HCT116 (cell line): ENCODE measurements at regions not wholly inside any gene's neighbourhood (a gene's known extent, or its start where the extent isn't known, plus 50 kb on each side); places are given as distances from the start of the nearest gene placed in this dataset.

Source experiments
- ATAC-seq: fragments of 200-7000 bp; cut with Tn5 transposase; 2 replicates; pipeline ENCODE4 v1.9.1; 2020; ENCODE audit warnings: mild to moderate bottlenecking, moderate library complexity
- BruUV-seq: library from RNA; stranded (reverse); fragments of 400-500 nt; replicated peaks from 2 replicates; lab custom pipeline; 2021; lab: Mats Ljungman, UMichigan
- CTCF ChIA-PET: fragments of 300-600 bp; sonication (Branson Sonifier 250); formaldehyde crosslinking; loops from one replicate; lab custom pipeline; 2021; ENCODE audit warnings: antibody characterized with exemption; lab: Charles Lee
- POLR2A ChIA-PET: fragments of 300-600, 350-600 bp; sonication (Branson Sonifier 250); formaldehyde crosslinking; loops from one replicate; lab custom pipeline; 2021; ENCODE audit warnings: antibody characterized with exemption; lab: Charles Lee
- RAD21 ChIA-PET, 2 experiments: fragments of 300-600 bp; sonication (Branson Sonifier 250); formaldehyde crosslinking; loops; one replicate each; lab custom pipeline; 2023; ENCODE audit warnings: low total read pairs in 2 of 2; ENCODE audit not compliant: uncharacterized antibody in 2 of 2, unreplicated experiment in 2 of 2, low non-redundant PET in 1 of 2; lab: Charles Lee
- DNase-seq: peaks from one replicate; pipeline ENCODE4 v3.0.0-alpha.2; 2010; ENCODE audit warnings: low read depth, low spot score
- H2AFZ ChIP-seq: fragments of 200-600 bp; shearing (Covaris generic), sonication (generic); 2 replicates; pipeline ENCODE4 v1.6.1; 2017; ENCODE audit warnings: low read depth, mixed run types, mixed read lengths, antibody characterized with exemption, low read length; ENCODE audit not compliant: poor library complexity, severe bottlenecking
- H3K27ac ChIP-seq: 2 replicates; pipeline ENCODE4 v1.5.1; 2012; ENCODE audit warnings: low read depth, low read length
- H3K27me3 ChIP-seq: fragments of 200-600 bp; sonication (generic); 2 replicates; pipeline ENCODE4 v1.6.1; 2016; ENCODE audit warnings: mixed run types, low read length, mixed read lengths; ENCODE audit not compliant: insufficient read depth
- H3K36me3 ChIP-seq, 2 experiments: fragments of 200-500 bp in 1 of 2; fragments of 200-600 bp in 1 of 2; sonication (Bioruptor generic) in 1 of 2; sonication (generic) in 1 of 2; 2 replicates each; pipeline versions ENCODE4 v1.5.1 to v1.6.1; 2014 to 2016; ENCODE audit warnings: low read length in 2 of 2, inconsistent platforms in 1 of 2, mixed read lengths in 1 of 2, mixed run types in 1 of 2; ENCODE audit not compliant: insufficient read depth in 2 of 2, control insufficient read depth in 1 of 2
- H3K4me1 ChIP-seq, 2 experiments: fragments of 200-600 bp in 1 of 2; sonication (generic) in 1 of 2; 2 replicates each; pipeline versions ENCODE4 v1.5.1 to v1.6.1; 2012 to 2017; ENCODE audit warnings: low read length in 2 of 2, inconsistent platforms in 1 of 2, mild to moderate bottlenecking in 1 of 2, mixed read lengths in 1 of 2, mixed run types in 1 of 2, moderate library complexity in 1 of 2; ENCODE audit not compliant: insufficient read depth in 2 of 2, control insufficient read depth in 1 of 2
- H3K4me2 ChIP-seq: fragments of 200-600 bp; sonication (generic); 2 replicates; pipeline ENCODE4 v1.6.1; 2017; ENCODE audit warnings: mixed run types, low read length, mixed read lengths
- H3K4me3 ChIP-seq, 2 experiments: fragments of 200-600 bp in 1 of 2; sonication (generic) in 1 of 2; replicated peaks in 1 of 2; 2 replicates each; pipeline ENCODE4 v1.5.1; 2011 to 2016; ENCODE audit warnings: low read length in 2 of 2, control low read depth in 1 of 2, low read depth in 1 of 2, mild to moderate bottlenecking in 1 of 2, mixed read lengths in 1 of 2, mixed run types in 1 of 2
- H3K79me2 ChIP-seq: fragments of 200-600 bp; sonication (generic); 2 replicates; pipeline ENCODE4 v1.6.1; 2017; ENCODE audit warnings: mild to moderate bottlenecking, mixed run types, low read length, moderate library complexity, mixed read lengths; ENCODE audit not compliant: insufficient read depth
- H3K9ac ChIP-seq: fragments of 200-600 bp; sonication (generic); 2 replicates; pipeline ENCODE4 v1.6.1; 2016; ENCODE audit warnings: low read length, mixed read lengths
- H3K9me2 ChIP-seq: fragments of 200-600 bp; sonication (generic), shearing (Covaris generic); 2 replicates; pipeline ENCODE4 v1.6.1; 2017; ENCODE audit warnings: mixed run types, mild to moderate bottlenecking, moderate library complexity; ENCODE audit not compliant: insufficient read depth
- H3K9me3 ChIP-seq, 2 experiments: fragments of 200-500 bp in 1 of 2; fragments of 200-600 bp in 1 of 2; sonication (Bioruptor generic) in 1 of 2; sonication (generic) in 1 of 2; 2 replicates each; pipeline ENCODE4 v1.6.1; 2014 to 2017; ENCODE audit warnings: low read length in 2 of 2, mixed read lengths in 2 of 2, inconsistent platforms in 1 of 2, low read depth in 1 of 2, mild to moderate bottlenecking in 1 of 2, mixed run types in 1 of 2, moderate library complexity in 1 of 2; ENCODE audit not compliant: control insufficient read depth in 1 of 2, insufficient read depth in 1 of 2
- H4K20me1 ChIP-seq: fragments of 200-600 bp; sonication (generic), shearing (Covaris generic); 2 replicates; pipeline ENCODE4 v1.6.1; 2017; ENCODE audit warnings: mixed run types, mild to moderate bottlenecking, moderate library complexity; ENCODE audit not compliant: insufficient read depth
- CBX3 ChIP-seq: IDR thresholded peaks from 2 replicates; pipeline ENCODE4 v1.6.1; 2012; ENCODE audit warnings: low read depth
- CEBPB ChIP-seq: IDR thresholded peaks from 2 replicates; pipeline ENCODE4 v1.6.1; 2012; ENCODE audit warnings: low read depth
- EGR1 ChIP-seq: IDR thresholded peaks from 2 replicates; pipeline ENCODE4 v1.6.1; 2012; ENCODE audit warnings: low read depth
- EZH2phosphoT487 ChIP-seq: fragments of 200-600 bp; IDR thresholded peaks from 2 replicates; pipeline ENCODE4 v1.6.1; 2018; ENCODE audit warnings: antibody characterized with exemption, borderline replicate concordance
- FOSL1 ChIP-seq: IDR thresholded peaks from 2 replicates; pipeline ENCODE4 v1.6.1; 2012; ENCODE audit warnings: low read depth
- SIN3A ChIP-seq: IDR thresholded peaks from 2 replicates; pipeline ENCODE4 v1.6.1; 2012; ENCODE audit warnings: low read depth
- SP1 ChIP-seq: IDR thresholded peaks from 2 replicates; pipeline ENCODE4 v1.6.1; 2012; ENCODE audit warnings: low read depth
- TCF7L2 ChIP-seq: IDR thresholded peaks from 2 replicates; pipeline ENCODE4 v1.7.0; 2011; ENCODE audit warnings: borderline replicate concordance, inconsistent platforms; ENCODE audit not compliant: insufficient read depth, insufficient read length; ENCODE audit errors: extremely low read depth
- YY1 ChIP-seq: IDR thresholded peaks from 2 replicates; pipeline ENCODE4 v1.6.1; 2011; ENCODE audit warnings: low read length, low read depth, moderate library complexity, mild to moderate bottlenecking; ENCODE audit not compliant: insufficient replicate concordance; ENCODE audit errors: extremely low read depth
- ZBTB33 ChIP-seq: IDR thresholded peaks from 2 replicates; pipeline ENCODE4 v1.6.1; 2011; ENCODE audit warnings: mild to moderate bottlenecking, low read length, moderate library complexity; ENCODE audit not compliant: insufficient replicate concordance; ENCODE audit errors: extremely low read depth
- ZFX ChIP-seq: fragments of 450-650 bp; IDR thresholded peaks from 2 replicates; pipeline ENCODE4 v1.6.1; 2017
- ZNF274 ChIP-seq: fragments of 200-500 bp; sonication (Bioruptor generic); IDR thresholded peaks from 2 replicates; pipeline ENCODE4 v1.6.1; 2014; ENCODE audit warnings: mild to moderate bottlenecking, low read depth, low read length, inconsistent platforms
- intact Hi-C: fragments of 100-400 bp; cut with micrococcal nuclease; formaldehyde crosslinking; loops from 2 replicates; pipeline ENCODE4 v1.10.0; 2022
- TF ChIP-seq, protein P1 (sequence below): IDR thresholded peaks from 2 replicates; pipeline ENCODE4 v1.6.1; 2012; ENCODE audit warnings: low read depth
- TF ChIP-seq, protein P2 (sequence below): IDR thresholded peaks from 2 replicates; pipeline ENCODE4 v1.6.1; 2012

GRCh38 chr4:123858465-123858864 lies 461.9 kb downstream of the SPRY1 start:
- no peaks in the 10 kb centered on the region for H3K9me3 ChIP-seq
- ChIA-PET CTCF (no interaction called here), RAD21 (no interaction called here)
- H3K4me1 ChIP-seq = no peaks in the 10 kb centered on the region
- H3K27me3 ChIP-seq = no peaks in the 10 kb centered on the region
- no peaks in the 10 kb centered on the region for H3K79me2 ChIP-seq
- TF ChIP-seq, protein P1, sequence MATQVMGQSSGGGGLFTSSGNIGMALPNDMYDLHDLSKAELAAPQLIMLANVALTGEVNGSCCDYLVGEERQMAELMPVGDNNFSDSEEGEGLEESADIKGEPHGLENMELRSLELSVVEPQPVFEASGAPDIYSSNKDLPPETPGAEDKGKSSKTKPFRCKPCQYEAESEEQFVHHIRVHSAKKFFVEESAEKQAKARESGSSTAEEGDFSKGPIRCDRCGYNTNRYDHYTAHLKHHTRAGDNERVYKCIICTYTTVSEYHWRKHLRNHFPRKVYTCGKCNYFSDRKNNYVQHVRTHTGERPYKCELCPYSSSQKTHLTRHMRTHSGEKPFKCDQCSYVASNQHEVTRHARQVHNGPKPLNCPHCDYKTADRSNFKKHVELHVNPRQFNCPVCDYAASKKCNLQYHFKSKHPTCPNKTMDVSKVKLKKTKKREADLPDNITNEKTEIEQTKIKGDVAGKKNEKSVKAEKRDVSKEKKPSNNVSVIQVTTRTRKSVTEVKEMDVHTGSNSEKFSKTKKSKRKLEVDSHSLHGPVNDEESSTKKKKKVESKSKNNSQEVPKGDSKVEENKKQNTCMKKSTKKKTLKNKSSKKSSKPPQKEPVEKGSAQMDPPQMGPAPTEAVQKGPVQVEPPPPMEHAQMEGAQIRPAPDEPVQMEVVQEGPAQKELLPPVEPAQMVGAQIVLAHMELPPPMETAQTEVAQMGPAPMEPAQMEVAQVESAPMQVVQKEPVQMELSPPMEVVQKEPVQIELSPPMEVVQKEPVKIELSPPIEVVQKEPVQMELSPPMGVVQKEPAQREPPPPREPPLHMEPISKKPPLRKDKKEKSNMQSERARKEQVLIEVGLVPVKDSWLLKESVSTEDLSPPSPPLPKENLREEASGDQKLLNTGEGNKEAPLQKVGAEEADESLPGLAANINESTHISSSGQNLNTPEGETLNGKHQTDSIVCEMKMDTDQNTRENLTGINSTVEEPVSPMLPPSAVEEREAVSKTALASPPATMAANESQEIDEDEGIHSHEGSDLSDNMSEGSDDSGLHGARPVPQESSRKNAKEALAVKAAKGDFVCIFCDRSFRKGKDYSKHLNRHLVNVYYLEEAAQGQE = no peak
- TF ChIP-seq EGR1 (no peak), ZBTB33 (no peak), EZH2phosphoT487 (no peak), YY1 (no peak), ZFX (no peak), ZNF274 (no peak), FOSL1 (no peak), TCF7L2 (no peak), SP1 (no peak), CBX3 (no peak), CEBPB (no peak), SIN3A (no peak)
- TF ChIP-seq, protein P2, sequence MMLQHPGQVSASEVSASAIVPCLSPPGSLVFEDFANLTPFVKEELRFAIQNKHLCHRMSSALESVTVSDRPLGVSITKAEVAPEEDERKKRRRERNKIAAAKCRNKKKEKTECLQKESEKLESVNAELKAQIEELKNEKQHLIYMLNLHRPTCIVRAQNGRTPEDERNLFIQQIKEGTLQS = no peak
- TF ChIP-seq, all 23 proteins: peak for 0
- H3K9ac ChIP-seq = no peak overlapping the region
- no peak overlapping the region for H3K4me2 ChIP-seq
- POLR2A ChIA-PET = no interaction called here
- H3K36me3 ChIP-seq = no peaks in the 10 kb centered on the region
- H3K4me3 ChIP-seq = no peak overlapping the region
- H4K20me1 ChIP-seq = no peaks in the 10 kb centered on the region
- H3K27ac ChIP-seq = no peak overlapping the region
- intact Hi-C loops = no loop called here
- H2AFZ ChIP-seq = no peak overlapping the region
- ATAC-seq (no peak), DNase-seq (no peak)
- BruUV-seq = no TSS peak
- no peaks in the 10 kb centered on the region; the same call in 1 of the 2 replicates for H3K9me2 ChIP-seq
